Cardiac muscle cell (in vitro differentiated cells and primary cell): ENCODE measurements at regions not wholly inside any gene's neighbourhood (a gene's known extent, or its start where the extent isn't known, plus 50 kb on each side); places are given as distances from the start of the nearest gene placed in this dataset.
"Not testable (repeated sequence)": the region's sequence is repeated elsewhere in the genome, so short reads cannot be mapped to it uniquely, and the experiment has no call there.

Experiments
- DNase-seq, 2 donors: peaks; one replicate each; pipeline versions ENCODE4 v3.0.0 to v3.0.0-alpha.2; 2010 to 2017; ENCODE audit warnings: low read depth in 1 of 2, low spot score in 1 of 2
- H3K27ac ChIP-seq: fragments of 200-600 bp; sonication (generic); 2 replicates; pipeline ENCODE4 v1.5.1; 2016
- H3K27me3 ChIP-seq: fragments of 200-600 bp; sonication (generic); 2 replicates; pipeline ENCODE4 v1.6.0; 2016; ENCODE audit warnings: control low read depth
- H3K36me3 ChIP-seq: fragments of 200-600 bp; sonication (generic); 2 replicates; pipeline ENCODE4 v1.5.1; 2016; ENCODE audit warnings: control low read depth
- H3K4me1 ChIP-seq: fragments of 200-600 bp; sonication (generic); 2 replicates; pipeline ENCODE4 v1.8.1; 2017; ENCODE audit warnings: low read depth, mild to moderate bottlenecking, mixed run types
- H3K4me3 ChIP-seq: fragments of 200-600 bp; sonication (generic); 2 replicates; pipeline ENCODE4 v1.5.1; 2016; ENCODE audit warnings: mild to moderate bottlenecking
- H3K9me3 ChIP-seq: fragments of 200-600 bp; sonication (generic); 2 replicates; pipeline ENCODE4 v1.5.1; 2017; ENCODE audit warnings: low read depth, mild to moderate bottlenecking, control low read depth

DNA sequence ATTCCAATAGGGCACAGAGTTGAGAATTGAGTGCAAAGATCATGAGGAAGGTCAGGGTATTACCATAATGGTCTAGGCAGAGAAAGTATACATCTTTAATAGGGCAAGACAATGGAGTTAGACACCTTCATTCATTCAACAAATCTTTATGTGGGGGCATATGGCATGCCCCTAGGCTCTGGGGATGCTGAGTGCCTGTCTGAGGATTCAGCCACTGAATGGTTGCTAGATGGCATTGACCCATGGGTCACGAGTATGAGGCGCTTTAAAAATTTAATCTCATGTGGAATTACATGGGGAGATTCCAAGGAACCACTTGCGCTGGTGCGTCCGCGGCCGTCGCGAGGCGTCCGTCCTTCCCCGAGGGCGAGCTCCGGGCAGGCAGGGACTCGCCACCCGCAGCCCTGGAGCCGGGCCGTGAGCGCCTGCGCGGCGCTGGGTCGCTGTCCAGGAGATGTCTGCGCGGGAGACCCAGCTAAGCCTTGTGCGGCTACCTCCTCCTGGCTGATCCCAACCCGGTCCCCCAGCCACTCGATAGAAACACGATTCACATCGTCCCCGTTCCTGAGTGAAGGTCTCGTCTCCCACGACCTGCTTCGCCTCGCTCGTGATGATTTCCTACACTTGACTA, 152.1 kb upstream of the ZNF322 start:
- H3K27ac ChIP-seq, DNase-seq, H3K4me1 ChIP-seq, H3K27me3 ChIP-seq, H3K4me3 ChIP-seq, H3K9me3 ChIP-seq, H3K36me3 ChIP-seq: not testable (repeated sequence)

DNA sequence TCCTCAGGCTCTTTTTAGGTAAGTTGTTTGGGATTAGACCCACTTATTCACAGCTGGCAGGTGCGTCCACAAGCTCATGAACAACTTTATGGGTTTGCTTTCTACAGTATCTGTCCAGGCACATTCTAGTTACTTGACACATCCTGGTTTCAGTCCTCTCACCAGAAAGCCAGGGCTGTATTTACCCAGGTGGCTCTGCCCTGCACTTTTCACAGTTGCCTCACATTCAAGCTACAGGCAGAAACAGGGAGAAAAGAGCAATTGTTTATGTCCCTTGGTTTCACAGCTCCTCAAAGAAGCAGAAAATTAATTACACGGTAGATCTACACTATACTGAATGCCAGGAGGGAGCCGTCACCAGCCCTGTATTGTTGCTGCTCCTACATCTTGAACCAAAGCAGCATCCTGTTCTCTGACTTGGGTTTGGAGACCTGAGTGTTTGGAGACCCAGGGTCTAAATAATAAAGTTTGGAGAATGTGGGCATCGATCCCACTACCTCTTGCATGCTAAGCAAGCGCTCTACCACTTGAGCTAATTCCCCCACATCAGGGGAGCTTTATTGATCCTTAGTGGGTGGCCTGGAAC, 159.2 kb upstream of the ZNF322 start:
- not testable (repeated sequence) for H3K9me3 ChIP-seq, H3K27me3 ChIP-seq, DNase-seq

DNA sequence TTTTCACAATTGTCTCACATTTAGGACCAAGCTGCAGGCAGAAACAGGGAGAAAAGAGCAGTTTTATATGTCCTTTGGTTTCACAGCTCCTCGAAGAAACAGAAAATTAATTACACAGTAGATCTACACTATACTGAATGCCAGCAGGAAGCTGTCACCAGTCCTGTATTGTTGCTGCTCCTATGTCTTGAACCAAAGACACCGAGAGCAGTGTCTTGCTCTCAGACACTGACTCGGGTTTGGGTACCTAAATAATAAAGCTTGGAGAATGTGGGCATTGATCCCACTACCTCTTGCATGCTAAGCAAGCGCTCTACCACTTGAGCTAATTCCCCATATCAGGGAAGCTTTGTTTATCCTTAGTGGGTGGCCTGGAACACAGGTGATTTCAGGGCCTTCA, 168.4 kb upstream of the ZNF322 start:
- H3K4me3 ChIP-seq, H3K36me3 ChIP-seq, DNase-seq, H3K27ac ChIP-seq, H3K9me3 ChIP-seq, H3K27me3 ChIP-seq, H3K4me1 ChIP-seq: not testable (repeated sequence)

More for the DNA sequence above, 159.2 kb upstream of the ZNF322 start:
- not testable (repeated sequence) for H3K27ac ChIP-seq, H3K4me1 ChIP-seq, H3K4me3 ChIP-seq, H3K36me3 ChIP-seq

DNA sequence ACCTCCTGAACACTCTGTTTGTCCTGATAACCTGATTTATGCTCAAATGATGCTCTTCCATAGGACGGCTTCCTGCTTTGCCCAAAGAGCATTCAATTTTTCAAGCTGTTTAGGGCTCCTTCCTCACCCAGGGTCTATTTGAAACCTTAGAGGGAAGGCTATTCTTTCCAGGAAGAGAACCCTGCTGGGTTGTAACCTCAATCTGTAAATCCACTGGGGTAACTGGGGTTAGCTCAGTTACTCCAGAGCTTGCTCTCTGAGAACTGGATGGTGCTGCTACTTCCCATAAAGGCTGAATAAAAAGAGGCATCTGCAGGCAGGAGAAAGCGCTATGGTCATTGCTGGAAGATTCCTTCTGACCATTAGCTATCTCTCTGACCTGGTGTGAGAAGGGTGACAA, 169.9 kb upstream of the ZNF322 start:
- H3K36me3 ChIP-seq, H3K4me1 ChIP-seq, H3K9me3 ChIP-seq, DNase-seq, H3K27me3 ChIP-seq, H3K4me3 ChIP-seq, H3K27ac ChIP-seq: not testable (repeated sequence)

DNA sequence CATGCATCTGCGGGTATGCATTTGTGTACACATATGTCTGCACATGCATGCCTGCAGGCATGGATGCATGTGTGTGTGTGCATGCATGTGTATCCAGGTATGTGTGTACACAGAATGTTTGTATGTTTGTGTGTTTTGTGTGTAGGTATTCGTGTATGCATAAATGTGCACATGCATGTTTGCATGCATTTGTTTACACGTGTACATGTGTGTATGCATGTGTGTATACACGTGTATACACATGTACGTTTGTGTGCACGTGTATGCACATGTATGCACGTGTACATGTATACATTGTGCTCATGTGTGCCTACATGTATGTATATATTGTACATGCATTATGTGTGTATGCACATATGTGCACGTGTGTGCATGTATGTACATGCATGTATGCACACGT, 171.4 kb upstream of the ZNF322 start:
- H3K27ac ChIP-seq, H3K4me3 ChIP-seq, H3K27me3 ChIP-seq, H3K4me1 ChIP-seq, H3K36me3 ChIP-seq, H3K9me3 ChIP-seq, DNase-seq: not testable (repeated sequence)

DNA sequence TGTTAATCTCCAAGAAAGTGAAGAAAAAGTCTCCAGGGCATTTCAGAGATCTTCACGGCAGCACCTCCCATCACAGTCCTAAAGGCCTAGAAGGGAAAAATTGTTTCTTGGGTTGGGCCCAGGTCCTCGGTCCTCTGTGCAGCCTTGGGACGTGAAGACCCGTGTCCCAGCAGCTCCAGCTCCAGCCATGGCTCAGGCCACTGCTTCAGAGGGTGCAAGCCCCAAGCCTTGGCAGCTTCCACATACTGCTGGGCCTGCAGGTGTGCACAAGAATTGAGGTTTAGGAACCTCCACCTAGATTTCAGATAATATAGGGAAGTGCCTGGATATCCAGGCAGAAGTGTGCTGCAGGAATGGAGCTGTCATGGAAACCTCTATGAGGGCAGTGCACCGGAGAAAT, 176.2 kb upstream of the ZNF322 start:
- H3K4me1 ChIP-seq, DNase-seq, H3K27me3 ChIP-seq, H3K9me3 ChIP-seq, H3K27ac ChIP-seq, H3K36me3 ChIP-seq, H3K4me3 ChIP-seq: not testable (repeated sequence)

DNA sequence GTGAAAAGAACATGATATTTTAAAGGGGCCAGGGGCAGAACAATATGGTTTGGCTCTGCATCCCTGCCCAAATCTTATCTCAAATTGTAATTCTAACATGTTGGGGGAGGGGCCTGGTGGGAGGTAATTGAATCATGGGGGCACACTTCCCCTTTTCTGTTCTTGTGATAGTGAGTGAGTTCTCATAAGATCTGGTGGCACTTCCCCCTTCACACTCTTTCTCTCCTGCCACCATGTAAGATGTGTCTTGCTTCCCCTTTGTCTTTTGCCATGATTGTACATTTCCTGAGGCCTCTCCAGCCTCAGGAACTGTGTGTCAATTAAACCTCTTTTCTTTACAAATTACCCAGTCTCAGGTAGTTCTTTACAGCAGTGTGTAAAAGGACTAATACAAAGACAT, 177.1 kb upstream of the ZNF322 start:
- not testable (repeated sequence) for H3K4me1 ChIP-seq, H3K27ac ChIP-seq, DNase-seq, H3K27me3 ChIP-seq, H3K4me3 ChIP-seq, H3K9me3 ChIP-seq, H3K36me3 ChIP-seq

DNA sequence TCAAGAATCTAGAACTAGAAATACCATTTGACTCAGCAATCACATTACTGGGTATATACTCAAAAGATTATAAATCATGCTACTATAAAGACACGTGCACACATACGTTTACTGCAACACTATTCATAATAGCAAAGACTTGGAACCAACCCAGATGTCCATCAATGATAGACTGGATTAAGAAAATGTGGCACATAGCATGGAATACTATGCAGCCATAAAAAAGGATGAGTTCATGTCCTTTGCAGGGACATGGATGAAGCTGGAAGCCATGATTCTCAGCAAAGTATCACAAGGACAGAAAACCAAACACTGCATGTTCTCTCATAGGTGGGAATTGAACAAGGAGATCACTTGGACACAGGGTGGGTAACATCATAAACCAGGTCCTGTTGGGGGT, 185.3 kb upstream of the ZNF322 start:
- not testable (repeated sequence) for H3K9me3 ChIP-seq, H3K4me1 ChIP-seq, H3K4me3 ChIP-seq, DNase-seq, H3K36me3 ChIP-seq, H3K27ac ChIP-seq, H3K27me3 ChIP-seq

DNA sequence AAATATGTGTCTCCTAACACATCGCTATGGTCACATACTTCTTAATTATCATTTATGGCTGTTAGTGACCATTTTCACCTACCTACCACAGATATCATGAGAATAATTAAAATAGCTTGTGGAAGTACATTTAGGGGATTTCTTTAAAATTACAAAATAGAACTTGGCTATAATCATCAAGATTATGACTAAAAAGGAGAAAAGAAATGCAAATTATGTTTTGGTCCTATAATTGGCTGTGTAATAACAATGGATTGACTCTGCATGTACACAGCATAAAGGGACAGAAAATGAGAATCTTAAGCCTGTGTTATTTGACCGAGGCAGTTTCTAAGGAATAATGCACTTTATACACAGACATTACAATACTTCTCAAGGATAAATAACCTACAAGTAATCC, 197.7 kb upstream of the ZNF322 start:
- H3K4me1 ChIP-seq, DNase-seq, H3K27me3 ChIP-seq, H3K4me3 ChIP-seq, H3K27ac ChIP-seq, H3K36me3 ChIP-seq, H3K9me3 ChIP-seq: not testable (repeated sequence)

DNA sequence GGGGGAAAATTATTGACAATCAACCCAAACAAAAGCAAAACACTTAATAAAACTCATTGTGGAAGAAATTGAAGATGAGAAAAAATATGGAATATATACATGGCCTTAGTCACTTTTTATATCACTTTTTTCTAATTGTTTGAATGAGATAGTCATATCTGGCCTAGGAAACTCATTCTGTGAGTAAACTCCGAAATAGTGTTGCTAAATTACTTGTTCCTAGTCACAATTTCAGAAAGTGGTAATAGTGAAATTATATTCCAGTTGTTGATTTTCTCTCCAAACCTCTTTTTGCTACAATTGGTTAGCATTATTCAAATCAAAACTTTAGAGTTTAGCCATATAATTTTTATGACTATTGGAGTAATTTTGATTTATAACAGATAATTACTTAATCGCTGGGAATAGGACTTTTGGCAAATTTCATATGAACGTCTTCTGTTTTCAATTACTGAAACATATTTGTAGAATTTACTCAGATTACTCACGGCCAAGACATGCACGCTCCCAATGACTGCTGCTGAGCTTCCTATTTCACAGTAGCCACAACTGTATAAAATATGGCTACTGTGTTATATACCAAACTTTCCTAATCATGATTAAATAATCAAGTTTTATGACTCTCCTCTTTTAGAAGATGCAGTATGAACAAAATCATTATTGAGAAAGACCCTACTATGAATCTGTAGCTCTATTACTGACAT, 199.7 kb upstream of the ZNF322 start:
- H3K36me3 ChIP-seq, H3K4me3 ChIP-seq, H3K27ac ChIP-seq, H3K27me3 ChIP-seq, DNase-seq, H3K9me3 ChIP-seq, H3K4me1 ChIP-seq: not testable (repeated sequence)

DNA sequence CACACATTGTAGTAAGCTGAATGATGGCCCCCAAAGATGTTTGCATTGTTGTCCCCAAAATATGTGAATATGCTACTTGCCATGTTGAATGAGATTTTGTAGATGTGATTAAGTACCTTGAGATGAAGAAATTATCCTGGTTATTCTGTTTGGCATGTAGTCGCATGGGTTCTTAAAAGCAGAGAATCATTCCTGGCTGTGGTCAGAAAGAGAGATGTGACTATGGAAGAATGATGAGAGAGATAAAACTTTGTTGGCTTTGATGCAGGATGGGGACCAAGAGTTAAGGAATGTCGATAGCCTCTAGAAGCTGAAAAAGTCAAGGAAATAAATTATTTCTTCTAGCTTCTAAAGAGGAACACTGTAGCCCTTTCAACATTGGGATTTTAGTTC, 200.2 kb upstream of the ZNF322 start:
- H3K4me3 ChIP-seq, DNase-seq, H3K27me3 ChIP-seq, H3K27ac ChIP-seq, H3K36me3 ChIP-seq, H3K4me1 ChIP-seq, H3K9me3 ChIP-seq: not testable (repeated sequence)

DNA sequence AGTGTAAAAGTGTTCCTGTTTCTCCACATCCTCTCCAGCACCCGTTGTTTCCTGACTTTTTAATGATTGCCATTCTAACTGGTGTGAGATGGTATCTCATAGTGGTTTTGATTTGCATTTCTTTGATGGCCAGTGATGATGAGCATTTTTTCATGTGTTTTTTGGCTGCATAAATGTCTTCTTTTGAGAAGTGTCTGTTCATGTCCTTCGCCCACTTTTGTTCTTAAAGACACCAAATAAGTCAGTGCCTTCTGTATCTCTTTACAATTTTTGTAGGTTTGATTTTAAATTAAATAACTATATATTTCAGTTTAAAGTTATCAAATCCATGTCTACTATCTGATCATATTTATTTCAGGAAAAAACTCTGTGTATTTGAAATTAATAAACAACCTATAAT, 202.4 kb upstream of the ZNF322 start:
- H3K27ac ChIP-seq, H3K36me3 ChIP-seq, H3K4me3 ChIP-seq, H3K4me1 ChIP-seq, H3K27me3 ChIP-seq, DNase-seq, H3K9me3 ChIP-seq: not testable (repeated sequence)

DNA sequence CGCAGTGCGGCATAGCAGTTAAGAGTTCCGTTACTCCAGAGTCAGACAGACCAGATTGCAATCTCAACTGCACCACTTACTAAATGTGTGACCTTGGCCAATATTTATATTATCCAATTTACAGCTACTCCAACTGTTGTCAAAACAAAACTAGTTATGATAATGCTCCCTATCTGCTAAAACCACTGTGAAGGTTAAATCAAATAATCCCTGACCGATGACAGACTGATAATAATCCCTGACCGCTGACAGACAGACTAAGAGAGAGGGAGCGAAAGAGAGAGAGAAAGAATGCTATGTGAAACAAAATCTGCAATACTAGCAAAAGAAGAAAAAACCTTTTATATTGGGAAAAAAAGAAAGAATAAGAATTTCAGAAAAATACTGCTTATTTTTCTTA, 204.1 kb upstream of the ZNF322 start:
- not testable (repeated sequence) for H3K4me1 ChIP-seq, H3K27me3 ChIP-seq, H3K27ac ChIP-seq, H3K36me3 ChIP-seq, H3K4me3 ChIP-seq, H3K9me3 ChIP-seq, DNase-seq

DNA sequence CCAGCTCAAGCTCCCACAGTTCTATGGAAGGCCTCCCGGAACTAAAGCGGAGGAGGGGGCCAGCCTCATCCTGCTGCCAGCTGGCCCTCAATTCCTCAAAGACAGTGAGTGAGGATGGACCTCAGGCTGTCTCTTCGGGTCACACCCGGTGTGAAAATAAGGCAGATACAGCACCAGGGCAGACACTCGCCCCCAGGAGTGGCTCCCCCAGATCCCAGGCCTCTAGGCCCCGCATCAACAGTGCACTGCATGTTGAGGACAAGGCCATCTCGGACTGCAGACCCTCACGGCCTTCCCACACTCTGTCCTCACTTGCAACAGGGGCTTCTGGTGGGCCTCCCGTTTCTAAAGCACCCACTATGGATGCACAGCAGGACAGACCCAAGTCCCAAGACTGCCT, 239.2 kb upstream of the ZNF322 start:
- H3K4me3 ChIP-seq, DNase-seq, H3K27me3 ChIP-seq, H3K36me3 ChIP-seq, H3K27ac ChIP-seq, H3K9me3 ChIP-seq, H3K4me1 ChIP-seq: not testable (repeated sequence)
